ENCODE measurements at regions not wholly inside any gene's neighbourhood (a gene's known extent, or its start where the extent isn't known, plus 50 kb on each side); places are given as distances from the start of the nearest gene placed in this dataset.

DNA sequence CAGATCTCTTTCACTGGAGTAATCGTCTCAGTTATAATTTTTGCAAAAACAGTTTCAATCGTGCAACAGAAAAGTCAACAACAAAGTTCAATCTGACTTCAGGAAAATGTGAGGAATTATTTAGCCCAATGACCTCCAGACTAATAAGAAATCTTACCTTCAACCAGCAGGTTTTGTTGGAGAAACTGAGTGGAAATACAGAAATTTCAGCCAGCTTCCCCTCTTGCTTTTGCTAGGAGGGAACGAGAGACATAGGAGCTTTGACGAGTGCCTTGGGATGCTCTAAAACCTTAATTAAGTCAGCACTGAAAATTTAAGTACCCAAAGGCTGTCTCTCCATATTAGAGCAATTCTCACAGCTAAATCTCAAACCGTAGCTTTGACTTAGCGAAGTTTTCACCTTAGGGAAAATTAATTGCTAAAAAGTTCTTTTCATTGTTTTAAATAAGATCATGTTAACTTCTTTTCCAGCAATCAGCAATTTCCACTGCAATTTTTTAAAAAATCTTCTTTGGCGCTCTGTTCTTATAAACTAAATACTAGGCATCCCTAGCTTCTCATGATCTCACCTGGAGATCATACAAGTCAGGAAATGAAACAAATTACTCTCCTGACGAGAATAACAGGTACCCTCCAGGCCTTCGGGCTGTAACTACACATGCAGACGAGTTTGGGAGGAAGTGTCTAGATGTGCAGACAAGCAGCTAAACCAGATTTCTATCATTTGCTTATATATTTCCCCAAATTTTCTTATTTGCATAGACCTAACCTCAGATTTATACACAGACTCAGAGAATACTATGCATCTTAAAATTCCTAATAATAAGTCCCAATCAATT lies 250.2 kb downstream of the FAM43A start:
- TF ChIP-seq, protein P1, sequence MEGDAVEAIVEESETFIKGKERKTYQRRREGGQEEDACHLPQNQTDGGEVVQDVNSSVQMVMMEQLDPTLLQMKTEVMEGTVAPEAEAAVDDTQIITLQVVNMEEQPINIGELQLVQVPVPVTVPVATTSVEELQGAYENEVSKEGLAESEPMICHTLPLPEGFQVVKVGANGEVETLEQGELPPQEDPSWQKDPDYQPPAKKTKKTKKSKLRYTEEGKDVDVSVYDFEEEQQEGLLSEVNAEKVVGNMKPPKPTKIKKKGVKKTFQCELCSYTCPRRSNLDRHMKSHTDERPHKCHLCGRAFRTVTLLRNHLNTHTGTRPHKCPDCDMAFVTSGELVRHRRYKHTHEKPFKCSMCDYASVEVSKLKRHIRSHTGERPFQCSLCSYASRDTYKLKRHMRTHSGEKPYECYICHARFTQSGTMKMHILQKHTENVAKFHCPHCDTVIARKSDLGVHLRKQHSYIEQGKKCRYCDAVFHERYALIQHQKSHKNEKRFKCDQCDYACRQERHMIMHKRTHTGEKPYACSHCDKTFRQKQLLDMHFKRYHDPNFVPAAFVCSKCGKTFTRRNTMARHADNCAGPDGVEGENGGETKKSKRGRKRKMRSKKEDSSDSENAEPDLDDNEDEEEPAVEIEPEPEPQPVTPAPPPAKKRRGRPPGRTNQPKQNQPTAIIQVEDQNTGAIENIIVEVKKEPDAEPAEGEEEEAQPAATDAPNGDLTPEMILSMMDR (IDR thresholded peaks at IDR 0.05; ENCODE audit: borderline replicate concordance, extremely low read depth, low read length, poor library complexity, severe bottlenecking), result no peak
- no peak for TF ChIP-seq EZH2 (IDR thresholded peaks at IDR 0.05; ENCODE audit: borderline replicate concordance, low read depth, low read length, severe bottlenecking)
